GM19455 (cell line): ENCODE measurements at regions not wholly inside any gene's neighbourhood (a gene's known extent, or its start where the extent isn't known, plus 50 kb on each side); places are given as distances from the start of the nearest gene placed in this dataset.
"Not testable (repeated sequence)": the region's sequence is repeated elsewhere in the genome, so short reads cannot be mapped to it uniquely, and the experiment has no call there.

ENCODE experiments used
- ATAC-seq: cut with Tn5 transposase; IDR thresholded peaks from one replicate; pipeline ENCODE4 v1.9.1; 2021; ENCODE audit not compliant: unreplicated experiment

DNA sequence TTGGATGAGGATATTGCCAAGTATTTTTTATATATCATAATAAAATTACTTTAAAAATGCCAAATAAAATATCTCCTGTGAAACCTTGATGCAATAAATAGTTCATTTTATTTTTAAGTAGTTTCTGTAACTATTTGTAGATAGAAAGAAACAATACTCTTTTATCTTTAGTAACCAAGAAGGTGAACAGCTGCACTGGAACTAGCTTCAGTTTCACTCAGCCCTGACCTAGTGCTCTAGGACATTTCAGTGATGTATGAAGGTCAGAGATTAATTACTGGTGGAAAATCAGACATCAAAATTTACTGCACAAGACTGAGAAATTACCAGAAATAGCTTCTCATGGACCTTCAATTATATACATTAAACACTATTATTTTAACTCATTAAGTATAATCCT lies 1305.0 kb downstream of the CNTNAP5 start:
- ATAC-seq, result peak; percentile 69

DNA sequence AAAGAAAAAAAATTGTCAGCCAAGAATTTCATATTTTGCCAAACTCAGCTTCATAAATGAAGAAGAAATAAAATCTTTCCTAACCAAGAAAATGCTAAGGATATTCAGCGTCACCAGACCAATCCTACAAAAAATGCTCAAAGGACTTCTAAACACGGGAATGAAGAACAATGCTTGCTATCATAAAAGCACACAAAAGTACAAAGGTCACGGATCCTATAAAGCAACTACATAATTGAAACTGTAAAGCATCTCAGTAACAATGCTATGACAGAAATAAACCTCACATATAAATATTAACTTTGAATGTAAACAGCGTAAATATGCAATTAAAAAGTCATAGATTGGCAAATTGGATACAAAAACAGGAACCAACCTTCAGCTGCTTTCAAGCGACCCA lies 1314.6 kb upstream of the GYPC start:
- no peak for ATAC-seq

DNA sequence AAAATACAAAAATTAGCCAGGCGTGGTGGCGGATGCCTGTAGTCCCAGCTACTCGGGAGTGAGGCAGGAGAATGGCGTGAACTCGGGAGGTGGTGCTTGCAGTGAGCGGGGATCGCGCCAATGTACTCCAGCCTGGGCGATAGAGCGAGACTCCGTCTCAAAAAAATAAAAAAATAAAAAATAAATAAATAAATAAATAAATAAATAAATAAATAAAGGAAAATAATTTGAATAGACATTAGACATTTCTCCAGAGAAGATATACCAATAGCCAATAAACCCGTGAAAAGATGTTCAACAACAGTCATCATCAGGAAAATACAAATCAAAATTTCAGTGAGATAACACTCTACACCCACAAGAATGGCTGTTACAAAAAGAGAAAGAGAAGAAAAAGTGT lies 1302.4 kb upstream of the GYPC start:
- not testable (repeated sequence) for ATAC-seq

- no peak for ATAC-seq
Measured at GRCh38 chr2:125364192-125364983, 1291.6 kb upstream of the GYPC start.

- ATAC-seq, result no peak
Measured at GRCh38 chr2:125364984-125365265, 1291.0 kb upstream of the GYPC start.

- ATAC-seq, result no peak
Measured at GRCh38 chr2:125371867-125372266, 1284.1 kb upstream of the GYPC start.

GRCh38 chr2:125373293-125373692 lies 1282.7 kb upstream of the GYPC start:
- ATAC-seq, result no peak

GRCh38 chr2:125386074-125386473 lies 1269.9 kb upstream of the GYPC start:
- ATAC-seq, result no peak

DNA sequence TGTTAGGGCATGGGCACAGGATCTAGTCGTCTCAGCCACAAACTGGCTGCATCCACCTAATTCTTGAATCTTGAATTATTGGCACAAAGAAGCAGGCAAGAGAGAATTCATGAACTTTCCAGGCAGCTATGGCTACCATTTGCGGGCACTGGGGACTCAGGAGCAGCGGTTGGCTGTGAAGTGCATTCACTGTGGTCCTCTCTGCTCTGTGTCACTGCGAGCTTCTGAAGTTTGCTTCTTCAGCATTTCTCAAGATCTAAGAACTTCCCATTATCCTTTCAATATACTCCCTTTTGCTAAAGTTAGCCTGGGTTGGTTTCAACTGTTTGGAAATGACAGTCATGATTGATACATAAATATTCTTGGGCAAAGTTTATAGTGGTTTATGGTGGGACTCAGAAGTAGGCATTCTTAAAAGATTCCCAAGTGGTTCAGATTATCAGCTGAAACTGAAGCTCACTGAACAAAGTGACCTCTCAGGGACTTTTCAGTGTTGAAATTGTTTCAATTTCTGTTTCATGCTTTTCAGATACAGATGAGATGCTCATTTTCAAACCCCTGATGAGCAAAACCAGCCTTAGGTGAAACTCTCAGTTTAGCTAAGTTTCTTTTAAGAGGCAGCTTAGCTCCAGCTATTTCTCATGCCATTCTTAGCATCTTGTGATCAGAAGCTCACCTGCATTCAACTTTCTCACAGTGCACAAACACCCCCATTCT lies 1258.3 kb upstream of the GYPC start:
- peak; percentile 90 for ATAC-seq

DNA sequence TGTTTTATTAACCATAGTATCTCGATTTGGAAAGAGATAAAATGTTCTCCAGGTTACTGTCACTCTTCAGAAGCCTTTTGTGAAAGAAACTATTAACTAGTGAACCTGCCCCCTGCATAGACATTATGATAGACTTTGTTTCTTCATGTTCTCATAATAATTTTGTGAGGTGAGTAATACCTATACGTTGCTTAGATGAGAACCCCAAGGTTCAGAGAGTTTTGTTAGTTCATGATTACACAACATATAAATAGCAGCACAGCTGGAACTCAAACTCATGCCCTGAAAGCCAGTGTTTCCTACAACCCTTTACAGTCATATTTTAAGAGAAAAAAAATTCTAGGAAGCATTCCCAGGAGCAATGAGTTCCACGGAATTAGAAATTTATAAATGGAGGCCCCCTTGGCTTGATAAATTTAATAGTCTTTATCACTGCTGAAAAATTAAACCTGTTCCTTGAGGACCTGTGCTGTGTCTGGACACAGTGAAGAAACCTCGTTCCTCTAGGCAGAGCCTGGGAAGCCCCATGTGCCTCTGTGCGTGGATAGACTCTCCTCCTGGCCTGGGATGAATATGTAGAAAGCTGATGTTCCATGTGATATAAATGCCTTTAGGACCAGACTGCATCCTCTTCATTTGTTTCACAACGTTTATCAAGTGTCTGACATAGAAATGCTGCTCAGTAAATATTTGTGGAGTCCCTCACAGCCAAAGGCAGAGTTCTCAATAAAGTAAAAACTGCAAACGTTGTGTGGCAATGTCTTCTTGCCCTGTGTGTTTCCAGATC lies 1257.0 kb upstream of the GYPC start:
- no peak for ATAC-seq

- ATAC-seq, result no peak
Measured at GRCh38 chr2:125405816-125406215, 1250.1 kb upstream of the GYPC start.

- ATAC-seq, result no peak
Measured at GRCh38 chr2:125408874-125409538, 1247.0 kb upstream of the GYPC start.

- no peak for ATAC-seq
Measured at GRCh38 chr2:125418483-125418882, 1237.5 kb upstream of the GYPC start.

- not testable (repeated sequence) for ATAC-seq
Measured at GRCh38 chr2:125422198-125422770, 1233.7 kb upstream of the GYPC start.

DNA sequence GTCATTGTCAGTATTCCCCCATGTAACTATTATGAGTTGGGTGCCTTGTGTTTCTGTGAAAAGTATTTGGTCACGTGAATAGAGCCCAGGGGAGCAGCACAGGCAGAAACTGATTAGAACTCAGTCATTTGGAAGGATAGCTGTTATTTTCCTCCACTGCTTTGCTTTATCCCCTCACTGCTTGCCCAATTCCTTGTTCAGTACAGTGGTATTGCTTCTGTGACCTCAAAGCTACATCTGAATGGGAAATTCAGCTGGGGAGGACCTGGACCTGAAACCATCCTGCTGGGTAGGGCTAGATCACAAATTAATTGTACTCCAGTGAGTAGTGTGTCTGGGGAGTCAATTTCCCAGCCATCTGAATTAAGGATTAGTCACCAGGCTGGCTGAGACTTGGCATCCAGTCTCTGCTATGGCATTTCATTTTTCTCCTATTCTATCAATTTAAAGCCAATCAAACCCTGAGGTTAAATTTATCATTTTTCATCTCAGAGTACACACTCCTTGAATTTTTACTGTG lies 1231.6 kb upstream of the GYPC start:
- no peak for ATAC-seq

GRCh38 chr2:125427721-125428315 lies 1228.1 kb upstream of the GYPC start:
- no peak for ATAC-seq

GRCh38 chr2:125444106-125444505 lies 1211.9 kb upstream of the GYPC start:
- ATAC-seq, result no peak

GRCh38 chr2:125445495-125445894 lies 1210.5 kb upstream of the GYPC start:
- ATAC-seq, result no peak

- no peak for ATAC-seq
Measured at GRCh38 chr2:125450092-125450491, 1205.9 kb upstream of the GYPC start.

GRCh38 chr2:125455110-125455509 lies 1200.8 kb upstream of the GYPC start:
- no peak for ATAC-seq
